Neural progenitor cell (in vitro differentiated cells): ENCODE measurements at regions not wholly inside any gene's neighbourhood (a gene's known extent, or its start where the extent isn't known, plus 50 kb on each side); places are given as distances from the start of the nearest gene placed in this dataset.
A peak's percentile ranks its signal among the peaks of the same experiment; 100 is the strongest.

Source experiments
- DNase-seq: peaks from one replicate; pipeline ENCODE4 v3.0.0-alpha.2; 2016; ENCODE audit warnings: low spot score
- H2AFZ ChIP-seq: fragments of 200-600 bp; sonication (generic); replicated peaks from 2 replicates; pipeline ENCODE4 v1.6.1; 2016; ENCODE audit warnings: antibody characterized with exemption
- H3F3A ChIP-seq: fragments of 200-600 bp; sonication (generic); 2 replicates; pipeline ENCODE4 v1.6.1; 2016; ENCODE audit warnings: antibody characterized with exemption, low read depth
- H3K27ac ChIP-seq: fragments of 200-600 bp; sonication (generic); 2 replicates; pipeline ENCODE4 v1.5.1; 2016; ENCODE audit warnings: mild to moderate bottlenecking
- H3K27me3 ChIP-seq: fragments of 200-600 bp; sonication (generic); 2 replicates; pipeline ENCODE4 v1.6.1; 2016; ENCODE audit warnings: mild to moderate bottlenecking, moderate library complexity
- H3K36me3 ChIP-seq: fragments of 200-600 bp; sonication (generic); 2 replicates; pipeline ENCODE4 v1.5.1; 2016
- H3K4me1 ChIP-seq: fragments of 200-600 bp; sonication (generic); 2 replicates; pipeline ENCODE4 v1.6.1; 2016; ENCODE audit warnings: mixed run types
- H3K4me2 ChIP-seq: fragments of 200-600 bp; sonication (generic); 2 replicates; pipeline ENCODE4 v1.6.1; 2016
- H3K4me3 ChIP-seq: fragments of 200-600 bp; sonication (generic); 2 replicates; pipeline ENCODE4 v1.5.1; 2016
- H3K79me2 ChIP-seq: fragments of 200-600 bp; sonication (generic); 2 replicates; pipeline ENCODE4 v1.6.1; 2016; ENCODE audit warnings: low read depth
- H3K9ac ChIP-seq: fragments of 200-600 bp; sonication (generic); 2 replicates; pipeline ENCODE4 v1.6.1; 2016
- H3K9me3 ChIP-seq: fragments of 200-600 bp; sonication (generic); 2 replicates; pipeline ENCODE4 v1.5.1; 2016; ENCODE audit warnings: low read depth
- H4K20me1 ChIP-seq: fragments of 200-600 bp; sonication (generic); 2 replicates; pipeline ENCODE4 v1.6.1; 2016; ENCODE audit warnings: low read depth
- H3K27ac Mint-ChIP-seq: 3 replicates; pipeline ENCODE4 v1.8.0; 2021; ENCODE audit warnings: mixed read lengths
- H3K27me3 Mint-ChIP-seq: 2 replicates; pipeline ENCODE4 v1.8.0; 2022; ENCODE audit warnings: low read depth, mild to moderate bottlenecking, inconsistent platforms, moderate library complexity, mixed read lengths; ENCODE audit not compliant: insufficient read depth
- H3K36me3 Mint-ChIP-seq: 3 replicates; pipeline ENCODE4 v1.8.0; 2021; ENCODE audit warnings: mixed read lengths
- H3K4me1 Mint-ChIP-seq: 3 replicates; pipeline ENCODE4 v1.8.0; 2021; ENCODE audit warnings: mixed read lengths
- H3K4me3 Mint-ChIP-seq: 3 replicates; pipeline ENCODE4 v1.8.0; 2021; ENCODE audit warnings: mild to moderate bottlenecking, moderate library complexity, mixed read lengths
- H3K9me3 Mint-ChIP-seq: 3 replicates; pipeline ENCODE4 v1.8.0; 2020; ENCODE audit warnings: mixed read lengths
- EZH2 ChIP-seq: fragments of 200-600 bp; sonication (generic); IDR thresholded peaks from 2 replicates; pipeline ENCODE4 v1.6.1; 2017; ENCODE audit warnings: antibody characterized with exemption, mild to moderate bottlenecking, moderate library complexity
- EZH2phosphoT487 ChIP-seq: fragments of 200-600 bp; sonication (generic); IDR thresholded peaks from 2 replicates; pipeline ENCODE4 v1.6.1; 2017; ENCODE audit warnings: antibody characterized with exemption
- TF ChIP-seq, protein P1 (sequence below): fragments of 200-600 bp; sonication (generic); IDR thresholded peaks from 2 replicates; pipeline ENCODE4 v1.5.1; 2017; ENCODE audit warnings: antibody characterized with exemption, mild to moderate bottlenecking

DNA sequence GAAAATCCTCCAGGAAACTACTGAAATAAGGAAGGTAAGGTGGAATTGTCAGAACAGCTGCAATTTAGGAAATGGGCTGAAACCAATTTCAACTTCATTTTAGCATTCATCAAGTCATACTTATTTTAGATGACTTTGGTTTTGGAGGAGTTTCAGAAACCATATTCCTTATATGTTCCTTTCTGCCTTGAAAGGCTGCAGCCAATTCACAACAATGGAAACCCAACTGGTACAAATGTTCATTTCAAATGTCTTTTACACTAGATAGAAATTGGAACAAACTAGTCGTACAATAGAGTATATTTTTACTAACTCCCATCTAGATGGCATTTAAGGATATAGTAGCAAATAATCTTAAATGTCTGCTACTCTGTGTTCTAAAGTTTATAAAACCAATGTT is 82.6 kb upstream of the ANKH start:
- H3K4me3 Mint-ChIP-seq = no peak overlapping the region
- no peak for DNase-seq
- Histone ChIP-seq H3K4me2 (no peak overlapping the region), H3F3A (no peaks in the 10 kb centered on the region), H3K27ac (no peak overlapping the region), H3K79me2 (no peaks in the 10 kb centered on the region), H3K4me3 (no peak overlapping the region), H3K36me3 (no peaks in the 10 kb centered on the region), H2AFZ (no peak overlapping the region), H4K20me1 (no peaks in the 10 kb centered on the region), H3K9me3 (no peaks in the 10 kb centered on the region), H3K4me1 (peaks cover 9% of the 10 kb centered on the region), H3K9ac (no peak overlapping the region), H3K27me3 (no peaks in the 10 kb centered on the region)
- peaks cover 5% of the 10 kb centered on the region for H3K9me3 Mint-ChIP-seq
- H3K36me3 Mint-ChIP-seq = no peaks in the 10 kb centered on the region
- no peak for TF ChIP-seq EZH2phosphoT487
- TF ChIP-seq, protein P1, sequence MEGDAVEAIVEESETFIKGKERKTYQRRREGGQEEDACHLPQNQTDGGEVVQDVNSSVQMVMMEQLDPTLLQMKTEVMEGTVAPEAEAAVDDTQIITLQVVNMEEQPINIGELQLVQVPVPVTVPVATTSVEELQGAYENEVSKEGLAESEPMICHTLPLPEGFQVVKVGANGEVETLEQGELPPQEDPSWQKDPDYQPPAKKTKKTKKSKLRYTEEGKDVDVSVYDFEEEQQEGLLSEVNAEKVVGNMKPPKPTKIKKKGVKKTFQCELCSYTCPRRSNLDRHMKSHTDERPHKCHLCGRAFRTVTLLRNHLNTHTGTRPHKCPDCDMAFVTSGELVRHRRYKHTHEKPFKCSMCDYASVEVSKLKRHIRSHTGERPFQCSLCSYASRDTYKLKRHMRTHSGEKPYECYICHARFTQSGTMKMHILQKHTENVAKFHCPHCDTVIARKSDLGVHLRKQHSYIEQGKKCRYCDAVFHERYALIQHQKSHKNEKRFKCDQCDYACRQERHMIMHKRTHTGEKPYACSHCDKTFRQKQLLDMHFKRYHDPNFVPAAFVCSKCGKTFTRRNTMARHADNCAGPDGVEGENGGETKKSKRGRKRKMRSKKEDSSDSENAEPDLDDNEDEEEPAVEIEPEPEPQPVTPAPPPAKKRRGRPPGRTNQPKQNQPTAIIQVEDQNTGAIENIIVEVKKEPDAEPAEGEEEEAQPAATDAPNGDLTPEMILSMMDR = no peak
- H3K4me1 Mint-ChIP-seq = peaks cover 10% of the 10 kb centered on the region
- peaks cover 3% of the 10 kb centered on the region for H3K27me3 Mint-ChIP-seq
- no peak overlapping the region for H3K27ac Mint-ChIP-seq

DNA sequence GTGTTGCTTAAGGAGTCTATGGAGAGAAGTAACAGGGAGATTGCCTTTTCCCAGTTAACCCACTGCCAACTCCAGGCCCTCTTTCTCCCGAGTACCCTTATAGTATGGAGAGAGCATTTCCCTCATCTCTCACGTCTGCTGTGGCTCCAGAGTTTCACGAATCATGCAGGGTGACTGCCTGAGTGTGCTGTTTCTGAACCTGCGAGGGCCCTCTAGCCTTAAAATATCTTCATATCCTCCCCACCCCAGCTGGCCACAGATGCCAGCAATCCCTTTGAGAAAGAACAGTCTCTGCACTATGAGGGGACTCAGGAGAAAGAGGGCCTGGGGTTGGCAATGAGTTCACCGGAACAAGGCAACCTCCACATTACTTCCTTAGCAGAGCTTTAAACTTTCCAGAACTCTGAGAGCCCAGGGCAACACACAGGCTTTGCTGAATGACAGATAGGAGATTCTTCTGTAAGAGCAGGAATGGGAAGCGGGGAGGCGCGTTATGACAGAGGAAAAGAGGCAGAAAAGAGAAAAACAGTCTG is 81.6 kb upstream of the ANKH start:
- H3K4me3 ChIP-seq = no peak overlapping the region
- peak overlapping the region; percentile 40 for H2AFZ ChIP-seq
- Mint-ChIP-seq H3K27ac (no peak overlapping the region), H3K4me3 (no peak overlapping the region), H3K36me3 (no peaks in the 10 kb centered on the region), H3K9me3 (peaks cover 5% of the 10 kb centered on the region), H3K27me3 (peaks cover 3% of the 10 kb centered on the region), H3K4me1 (peaks cover 10% of the 10 kb centered on the region)
- no peaks in the 10 kb centered on the region for H3F3A ChIP-seq
- H3K9ac ChIP-seq = no peak overlapping the region
- peaks cover 9% of the 10 kb centered on the region for H3K4me1 ChIP-seq
- no peaks in the 10 kb centered on the region for H4K20me1 ChIP-seq
- TF ChIP-seq EZH2 (no peak), EZH2phosphoT487 (no peak)
- TF ChIP-seq, protein P1 = no peak
- no peak overlapping the region for H3K27ac ChIP-seq
- H3K4me2 ChIP-seq = no peak overlapping the region
- no peaks in the 10 kb centered on the region for H3K79me2 ChIP-seq
- no peaks in the 10 kb centered on the region for H3K9me3 ChIP-seq
- H3K36me3 ChIP-seq = no peaks in the 10 kb centered on the region
- DNase-seq = no peak
- no peaks in the 10 kb centered on the region for H3K27me3 ChIP-seq

DNA sequence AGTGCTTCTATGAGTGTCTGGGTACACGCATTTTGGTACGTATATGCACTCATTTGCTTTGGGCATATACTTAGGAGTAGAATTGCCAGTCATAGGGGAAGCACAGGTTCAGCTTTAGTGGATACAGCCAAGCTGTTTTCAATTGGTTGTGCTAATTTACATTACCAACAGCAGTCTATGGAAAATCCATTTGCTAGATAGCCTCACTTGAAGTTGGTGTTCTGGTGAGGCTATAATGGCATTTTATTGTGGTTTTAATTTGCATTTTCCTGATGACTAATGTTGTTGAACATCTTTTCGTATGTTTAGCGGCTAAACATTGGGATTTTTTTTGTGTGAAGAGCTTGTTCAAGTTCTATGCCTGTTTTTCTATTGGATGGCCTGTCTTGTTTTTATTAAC is 76.8 kb upstream of the ANKH start:
- Mint-ChIP-seq H3K9me3 (peaks cover 5% of the 10 kb centered on the region), H3K4me3 (no peak overlapping the region), H3K4me1 (peaks cover 4% of the 10 kb centered on the region), H3K27ac (no peak overlapping the region), H3K27me3 (no peaks in the 10 kb centered on the region), H3K36me3 (no peaks in the 10 kb centered on the region)
- Histone ChIP-seq H3F3A (no peaks in the 10 kb centered on the region), H3K79me2 (no peaks in the 10 kb centered on the region), H3K4me2 (no peak overlapping the region), H3K36me3 (no peaks in the 10 kb centered on the region), H3K9me3 (no peaks in the 10 kb centered on the region), H3K27me3 (no peaks in the 10 kb centered on the region), H3K4me1 (peaks cover 5% of the 10 kb centered on the region), H3K27ac (no peak overlapping the region), H3K9ac (no peak overlapping the region), H3K4me3 (no peak overlapping the region), H2AFZ (no peak overlapping the region), H4K20me1 (no peaks in the 10 kb centered on the region)
- TF ChIP-seq EZH2phosphoT487 (no peak), EZH2 (no peak)
- TF ChIP-seq, protein P1 = no peak
- no peak for DNase-seq
